Heart left ventricle (tissue), 13 donors: ENCODE measurements at regions not wholly inside any gene's neighbourhood (a gene's known extent, or its start where the extent isn't known, plus 50 kb on each side); places are given as distances from the start of the nearest gene placed in this dataset.

Experiments
- CTCF ChIP-seq, 12 donors: fragments of 200-600 bp; sonication (generic) in 4 of 12; IDR thresholded peaks; one replicate each; pipeline versions ENCODE4 v1.5.0 to v1.8.0; 2018 to 2022; ENCODE audit warnings: antibody characterized with exemption in 12 of 12, mild to moderate bottlenecking in 5 of 12
- POLR2A ChIP-seq, 2 donors: fragments of 450-650 bp; IDR thresholded peaks; one replicate each; pipeline ENCODE4 v1.6.1; 2017; ENCODE audit warnings: antibody characterized with exemption in 2 of 2, mild to moderate bottlenecking in 2 of 2, moderate library complexity in 2 of 2
- donor health status: ischemic (EF 13 %, LVEDD 7.1; RV severe dilation, severe dysfunction).
- donor health status: DM: no; HTN: yes; CAD: no.
- donor health status: DM: no; HTN: no; CAD: no.
- donor health status: ischemic (EF 25% LVEDD 6.9; RV normal size, moderate dysfunction).
- donor health status: ischemic (EF 25% LVEDD 5.7; RV mildly dilated, moderate dysfunction).
- donor health status: ischemic (EF 35%, LVEDD 5.7; RV mildly dilated, moderate dysfunction).
- donor health status: nonischemic (EF 11% LVEDD 7.7; RV severe dilation, severe dysfunction).
- donor health status: DM: yes; HTN: yes; CAD: no.
- donor health status: PGD.
- donor health status: ischemic (EF 29% LVEDD 5.4; RV normal size, mild dysfunction).
- donor health status: nonischemic (EF 23%, LVEDD 6.1; RV moderate dilation, normal function).

- TF ChIP-seq CTCF (IDR thresholded peaks at IDR 0.05) (no peak), POLR2A (IDR thresholded peaks at IDR 0.05) (no peak)
These were observed 74.5 kb downstream of the LRRC30 start for GRCh38 chr18:7305416-7305815.
